SH-SY5Y (cell line): ENCODE measurements at regions not wholly inside any gene's neighbourhood (a gene's known extent, or its start where the extent isn't known, plus 50 kb on each side); places are given as distances from the start of the nearest gene placed in this dataset.

ENCODE experiments used
- GATA2 ChIP-seq: IDR thresholded peaks from 2 replicates; pipeline ENCODE4 v1.6.1; 2011; ENCODE audit warnings: mild to moderate bottlenecking, low read depth, low read length
- GATA3 ChIP-seq: IDR thresholded peaks from 2 replicates; pipeline ENCODE4 v1.6.1; 2011; ENCODE audit warnings: low read depth, mild to moderate bottlenecking, low read length, moderate library complexity

GRCh38 chr3:99323940-99324339, 314.5 kb upstream of the COL8A1 start:
- TF ChIP-seq GATA2 (no peak), GATA3 (no peak)

DNA sequence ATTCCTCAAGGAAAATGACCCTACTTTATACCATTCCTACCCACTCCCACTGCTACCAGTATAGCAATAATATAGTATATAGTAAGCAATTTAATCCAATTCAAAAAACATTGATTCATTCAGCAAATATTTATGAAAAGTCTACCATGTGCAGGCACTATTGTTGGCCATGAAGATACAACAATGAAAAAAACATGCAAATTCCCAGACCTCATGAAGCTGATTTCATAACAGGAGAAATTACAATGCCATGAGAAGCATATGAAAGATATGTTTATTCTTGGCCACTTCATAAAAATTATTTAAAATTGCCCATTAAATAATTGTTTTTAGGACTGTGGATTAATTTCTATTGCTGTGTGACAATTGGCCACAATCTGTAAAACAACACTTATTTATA, 315.8 kb upstream of the COL8A1 start:
- TF ChIP-seq GATA2, result no peak
- TF ChIP-seq GATA3, result no peak

DNA sequence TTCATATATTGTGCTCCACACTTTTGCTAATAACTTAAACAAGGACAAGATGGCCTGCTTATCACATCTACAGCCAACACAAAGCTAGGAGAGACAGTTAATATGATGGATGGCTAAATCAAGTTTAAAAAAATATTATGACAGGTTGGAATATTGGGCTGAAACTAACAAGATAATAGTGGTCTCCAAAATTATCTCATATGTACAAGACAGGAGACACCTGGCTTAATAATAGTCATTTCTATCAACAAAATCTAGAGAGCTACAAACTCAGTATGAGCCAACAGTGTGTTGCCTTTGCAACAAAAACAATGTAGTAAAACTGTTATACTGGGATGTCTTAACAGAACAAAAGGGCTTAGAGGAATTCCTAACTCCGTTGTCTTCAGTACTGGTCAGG, 317.1 kb upstream of the COL8A1 start:
- TF ChIP-seq GATA3, result no peak
- TF ChIP-seq GATA2, result no peak

DNA sequence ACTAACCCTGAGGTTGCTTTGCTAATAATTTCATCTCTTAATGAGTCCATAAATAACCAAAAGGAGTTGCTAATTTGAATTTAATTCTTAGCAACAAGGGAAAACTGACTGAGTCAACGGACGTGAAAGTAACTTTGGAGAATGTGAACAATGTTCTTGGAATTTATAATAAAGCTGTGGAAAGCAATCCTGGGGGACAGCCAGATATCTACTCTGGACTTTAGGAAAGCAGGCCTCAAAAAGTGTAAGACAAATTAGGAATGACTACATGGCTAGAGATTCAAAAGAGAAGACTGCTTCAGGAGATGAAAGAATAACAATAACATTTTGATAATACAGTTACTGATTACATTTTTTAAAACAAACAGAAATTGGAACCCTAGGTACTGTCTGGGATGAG, 318.4 kb upstream of the COL8A1 start:
- no peak for TF ChIP-seq GATA2
- TF ChIP-seq GATA3, result no peak

- TF ChIP-seq GATA2 (no peak), GATA3 (no peak)
Measured at GRCh38 chr3:99319450-99319849, 318.9 kb upstream of the COL8A1 start.

- no peak for TF ChIP-seq GATA3
- TF ChIP-seq GATA2, result no peak
Measured at GRCh38 chr3:99317201-99317600, 321.2 kb upstream of the COL8A1 start.

DNA sequence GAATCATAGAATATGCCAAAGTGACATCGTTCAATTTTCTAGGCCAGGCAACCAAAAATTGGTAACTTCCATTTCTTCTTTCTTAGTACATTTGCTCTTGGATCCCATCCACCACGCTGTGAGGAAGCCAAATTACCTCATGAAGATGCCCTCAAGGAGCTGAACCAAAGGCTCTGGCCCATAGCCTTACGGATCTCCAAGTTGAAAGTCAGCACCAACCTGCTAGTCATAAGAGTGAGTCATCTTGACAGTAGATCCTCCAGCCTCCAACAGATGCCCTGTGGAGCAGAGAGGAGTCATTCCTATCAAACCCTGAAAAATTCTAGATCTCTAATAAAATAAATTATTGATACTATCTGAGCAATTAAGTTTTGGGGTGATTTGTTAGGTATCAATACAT, 322.5 kb upstream of the COL8A1 start:
- no peak for TF ChIP-seq GATA2
- no peak for TF ChIP-seq GATA3

- TF ChIP-seq GATA2, result no peak
Measured at GRCh38 chr3:99313485-99313884, 324.9 kb upstream of the COL8A1 start.

DNA sequence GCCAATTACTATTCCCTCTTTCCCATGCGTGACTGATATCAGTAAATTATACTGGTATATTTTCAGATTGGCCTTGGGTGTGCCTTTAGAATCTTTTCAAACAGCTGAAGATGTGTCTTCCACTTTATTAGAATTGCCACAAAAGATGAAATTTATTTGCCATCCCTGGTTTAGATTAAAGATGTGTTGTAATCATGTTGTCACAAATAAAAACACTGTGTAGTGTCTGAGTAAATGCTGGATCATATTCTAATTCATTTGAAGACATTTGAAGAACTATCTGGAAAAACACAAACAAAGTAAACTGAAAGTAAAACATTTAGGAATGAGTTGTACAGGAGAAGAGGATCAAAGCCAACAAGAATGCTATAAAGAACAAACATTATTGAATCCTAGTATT, 339.7 kb upstream of the COL8A1 start:
- TF ChIP-seq GATA3 (no peak), GATA2 (no peak)

GRCh38 chr3:99295836-99296235, 342.6 kb upstream of the COL8A1 start:
- no peak for TF ChIP-seq GATA2
- TF ChIP-seq GATA3, result no peak

GRCh38 chr3:99287876-99288275, 350.5 kb upstream of the COL8A1 start:
- TF ChIP-seq GATA2 (no peak), GATA3 (no peak)

DNA sequence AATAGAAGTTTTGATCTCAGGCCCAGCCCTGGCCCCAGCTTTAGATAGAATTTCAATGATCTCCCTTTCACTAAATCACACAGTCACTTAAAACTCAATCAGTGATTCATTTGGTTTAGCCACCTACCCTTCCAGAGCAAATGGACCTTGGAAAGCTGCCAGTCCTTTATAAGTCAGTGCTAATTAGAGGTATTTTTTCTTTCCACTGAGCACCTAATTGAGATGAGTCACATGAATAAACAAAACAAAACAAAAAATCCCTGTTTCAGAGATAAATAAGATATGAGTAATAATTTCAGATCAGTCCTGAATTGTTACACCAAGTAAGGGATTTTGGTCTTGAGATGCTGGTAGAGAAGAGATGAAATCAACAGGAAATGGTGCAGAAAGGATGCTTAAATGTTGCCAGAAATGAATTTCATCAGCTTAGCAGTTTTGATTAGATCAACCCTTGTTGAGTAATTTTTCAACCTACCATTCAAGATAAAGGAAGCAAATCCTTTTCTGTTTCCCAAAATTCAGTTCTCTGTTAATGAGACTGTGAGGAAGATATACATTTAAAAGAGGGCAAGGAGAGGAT, 352.0 kb upstream of the COL8A1 start:
- TF ChIP-seq GATA2, result no peak

- TF ChIP-seq GATA2, result no peak
- no peak for TF ChIP-seq GATA3
Measured at GRCh38 chr3:99269606-99270351, 368.3 kb upstream of the DCBLD2 start.

- TF ChIP-seq GATA3 (no peak), GATA2 (no peak)
Measured at GRCh38 chr3:99256788-99257187, 355.3 kb upstream of the DCBLD2 start.

DNA sequence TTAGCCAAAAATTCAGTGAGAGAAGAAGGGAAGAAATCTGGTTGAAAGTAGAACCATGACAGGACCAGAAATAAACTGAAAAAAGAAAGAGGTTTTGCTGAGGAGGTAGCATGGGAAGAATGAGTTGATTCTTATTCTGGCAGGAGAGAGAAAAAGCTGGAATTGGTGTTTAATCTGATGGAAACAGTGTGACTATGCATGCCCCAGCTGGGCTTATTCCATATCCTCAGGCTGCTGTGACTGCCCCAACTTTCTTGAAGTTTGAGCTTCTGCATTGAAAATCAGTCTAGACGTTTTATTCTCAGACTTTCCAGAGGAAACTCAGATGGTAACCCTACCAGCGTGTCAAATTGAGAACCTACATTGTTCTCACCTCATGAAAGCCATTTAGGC, 352.5 kb upstream of the DCBLD2 start:
- TF ChIP-seq GATA2 (no peak), GATA3 (no peak)
